Panc1 (cell line): ENCODE measurements at regions not wholly inside any gene's neighbourhood (a gene's known extent, or its start where the extent isn't known, plus 50 kb on each side); places are given as distances from the start of the nearest gene placed in this dataset.

Source experiments
- ATAC-seq: fragments of 200-7000 bp; cut with Tn5 transposase; 2 replicates; pipeline ENCODE4 v1.9.1; 2020; ENCODE audit warnings: mild to moderate bottlenecking, moderate library complexity
- BruUV-seq: library from RNA; stranded (reverse); fragments of 400-500 nt; replicated peaks from 2 replicates; lab custom pipeline; 2021; lab: Mats Ljungman, UMichigan
- CTCF ChIA-PET: fragments of 300-600 bp; sonication (Branson Sonifier 250); formaldehyde crosslinking; loops from one replicate; lab custom pipeline; 2022; ENCODE audit warnings: antibody characterized with exemption; lab: Charles Lee
- POLR2A ChIA-PET: fragments of 300-600 bp; sonication (Branson Sonifier 250); formaldehyde crosslinking; loops from one replicate; lab custom pipeline; 2022; ENCODE audit warnings: antibody characterized with exemption; lab: Charles Lee
- DNase-seq: peaks from one replicate; pipeline ENCODE4 v3.0.0-alpha.2; 2010; ENCODE audit warnings: low read depth, low spot score
- H3K27ac ChIP-seq: 2 replicates; pipeline ENCODE4 v1.5.1; 2011; ENCODE audit warnings: mild to moderate bottlenecking, low read length, inconsistent platforms
- H3K27me3 ChIP-seq: fragments of 200-500 bp; sonication (Bioruptor generic); 2 replicates; pipeline ENCODE4 v1.6.0; 2014; ENCODE audit warnings: low read length, inconsistent platforms; ENCODE audit not compliant: control insufficient read depth, insufficient read depth
- H3K36me3 ChIP-seq: fragments of 200-500 bp; sonication (Bioruptor generic); 2 replicates; pipeline ENCODE4 v1.5.1; 2014; ENCODE audit warnings: inconsistent platforms, mild to moderate bottlenecking, low read length, moderate library complexity; ENCODE audit not compliant: control insufficient read depth, insufficient read depth
- H3K4me1 ChIP-seq: 2 replicates; pipeline ENCODE4 v1.5.1; 2011; ENCODE audit warnings: inconsistent platforms, mild to moderate bottlenecking, low read length, moderate library complexity; ENCODE audit not compliant: control insufficient read depth, insufficient read depth
- H3K4me3 ChIP-seq, 2 experiments: 2 replicates each; pipeline ENCODE4 v1.5.1; 2011 to 2012; ENCODE audit warnings: low read depth in 2 of 2, low read length in 2 of 2, mild to moderate bottlenecking in 2 of 2, inconsistent platforms in 1 of 2, moderate library complexity in 1 of 2
- H3K9me3 ChIP-seq: fragments of 200-500 bp; sonication (Bioruptor generic); 2 replicates; pipeline ENCODE4 v1.5.1; 2014; ENCODE audit warnings: low read depth, mild to moderate bottlenecking, inconsistent platforms, low read length, moderate library complexity; ENCODE audit not compliant: control insufficient read depth, insufficient read depth
- POLR2AphosphoS5 ChIP-seq: IDR thresholded peaks from 2 replicates; pipeline ENCODE4 v1.6.1; 2012; ENCODE audit warnings: mild to moderate bottlenecking, low read depth, low read length, moderate library complexity
- REST ChIP-seq, 2 experiments: IDR thresholded peaks; 2 replicates each; pipeline ENCODE4 v1.6.1; 2011 to 2012; ENCODE audit warnings: low read depth in 2 of 2, control low read depth in 1 of 2, low read length in 1 of 2, mild to moderate bottlenecking in 1 of 2, moderate library complexity in 1 of 2; ENCODE audit not compliant: insufficient read depth in 1 of 2
- SIN3A ChIP-seq: IDR thresholded peaks from 2 replicates; pipeline ENCODE4 v1.6.1; 2012; ENCODE audit warnings: low read depth, mild to moderate bottlenecking, low read length, moderate library complexity, borderline replicate concordance; ENCODE audit not compliant: insufficient read depth
- TCF7L2 ChIP-seq: IDR thresholded peaks from 2 replicates; pipeline ENCODE4 v1.6.1; 2011; ENCODE audit warnings: mild to moderate bottlenecking, low read depth, low read length, inconsistent platforms
- in situ Hi-C: cut with HindIII; loops from 2 replicates; pipeline ENCODE4 v1.10.0; 2016; ENCODE audit warnings: low sequenced_read_pairs, low pct_unique_long_range_greater_than_20kb
- intact Hi-C: fragments of 100-400 bp; cut with micrococcal nuclease; formaldehyde crosslinking; loops from one replicate; pipeline ENCODE4 v1.10.0; 2022; ENCODE audit not compliant: unreplicated experiment
- TF ChIP-seq, protein P1 (sequence below): fragments of 450-650 bp; IDR thresholded peaks from 2 replicates; pipeline ENCODE4 v1.5.1; 2017; ENCODE audit warnings: mild to moderate bottlenecking

- Histone ChIP-seq H3K4me3 (no peak overlapping the region), H3K36me3 (no peaks in the 10 kb centered on the region), H3K4me1 (no peaks in the 10 kb centered on the region), H3K9me3 (no peaks in the 10 kb centered on the region), H3K27ac (no peak overlapping the region), H3K27me3 (no peaks in the 10 kb centered on the region)
- no TSS peak for BruUV-seq
- no peak for ATAC-seq
- in situ Hi-C loops (no loop called here), intact Hi-C loops (no loop called here)
- ChIA-PET CTCF (no interaction called here), POLR2A (no interaction called here)
- DNase-seq, result no peak
- TF ChIP-seq SIN3A, result no peak
- no peak for TF ChIP-seq POLR2AphosphoS5
- TF ChIP-seq REST (IDR thresholded peaks at IDR 0.05; ENCODE audit: insufficient read depth in 1 of 2, low read depth in 2 of 2, low read length in 1 of 2), result no peak
- TF ChIP-seq, protein P1, sequence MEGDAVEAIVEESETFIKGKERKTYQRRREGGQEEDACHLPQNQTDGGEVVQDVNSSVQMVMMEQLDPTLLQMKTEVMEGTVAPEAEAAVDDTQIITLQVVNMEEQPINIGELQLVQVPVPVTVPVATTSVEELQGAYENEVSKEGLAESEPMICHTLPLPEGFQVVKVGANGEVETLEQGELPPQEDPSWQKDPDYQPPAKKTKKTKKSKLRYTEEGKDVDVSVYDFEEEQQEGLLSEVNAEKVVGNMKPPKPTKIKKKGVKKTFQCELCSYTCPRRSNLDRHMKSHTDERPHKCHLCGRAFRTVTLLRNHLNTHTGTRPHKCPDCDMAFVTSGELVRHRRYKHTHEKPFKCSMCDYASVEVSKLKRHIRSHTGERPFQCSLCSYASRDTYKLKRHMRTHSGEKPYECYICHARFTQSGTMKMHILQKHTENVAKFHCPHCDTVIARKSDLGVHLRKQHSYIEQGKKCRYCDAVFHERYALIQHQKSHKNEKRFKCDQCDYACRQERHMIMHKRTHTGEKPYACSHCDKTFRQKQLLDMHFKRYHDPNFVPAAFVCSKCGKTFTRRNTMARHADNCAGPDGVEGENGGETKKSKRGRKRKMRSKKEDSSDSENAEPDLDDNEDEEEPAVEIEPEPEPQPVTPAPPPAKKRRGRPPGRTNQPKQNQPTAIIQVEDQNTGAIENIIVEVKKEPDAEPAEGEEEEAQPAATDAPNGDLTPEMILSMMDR, result no peak
- no peak for TF ChIP-seq TCF7L2
Measured at GRCh38 chrX:40249582-40249981, 151.8 kb upstream of the BCOR start.

DNA sequence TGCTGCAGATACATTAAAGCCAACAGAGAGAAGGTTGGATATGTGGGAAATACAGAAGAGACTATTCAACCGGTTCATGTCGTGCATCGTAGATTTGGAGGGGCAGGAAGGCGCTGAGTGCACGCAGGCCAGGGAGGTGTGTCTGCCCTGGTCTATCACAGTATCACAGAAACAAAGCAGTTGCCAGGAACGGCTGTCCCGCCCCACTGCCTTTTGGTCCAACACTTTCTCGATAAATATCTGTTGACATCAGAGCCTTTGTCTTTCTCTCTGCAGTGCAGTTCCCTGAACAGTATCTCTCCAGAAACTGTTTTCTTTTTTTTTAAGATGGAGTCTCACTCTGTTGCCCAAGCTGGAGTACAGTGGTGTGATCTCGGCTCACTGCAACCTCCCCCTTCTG is 151.1 kb upstream of the BCOR start:
- intact Hi-C loops, result no loop called here
- TF ChIP-seq POLR2AphosphoS5, result no peak
- no peak for TF ChIP-seq SIN3A
- TF ChIP-seq, protein P1, result no peak
- TF ChIP-seq TCF7L2, result no peak
- TF ChIP-seq REST (IDR thresholded peaks at IDR 0.05; ENCODE audit: insufficient read depth in 1 of 2, low read depth in 2 of 2, low read length in 1 of 2), result no peak
- Histone ChIP-seq H3K27me3 (no peaks in the 10 kb centered on the region), H3K9me3 (no peaks in the 10 kb centered on the region), H3K27ac (no peak overlapping the region), H3K4me3 (no peak overlapping the region), H3K4me1 (no peaks in the 10 kb centered on the region), H3K36me3 (no peaks in the 10 kb centered on the region)
- POLR2A ChIA-PET, result no interaction called here
- DNase-seq (no peak), ATAC-seq (no peak)
- BruUV-seq, result no TSS peak
- CTCF ChIA-PET, result no interaction called here
- in situ Hi-C loops, result no loop called here
